HEK293 (cell line): ENCODE measurements at regions not wholly inside any gene's neighbourhood (a gene's known extent, or its start where the extent isn't known, plus 50 kb on each side); places are given as distances from the start of the nearest gene placed in this dataset.

ENCODE experiments used
- ELK4 ChIP-seq: IDR thresholded peaks from 2 replicates; pipeline ENCODE4 v1.6.1; 2011; ENCODE audit warnings: mild to moderate bottlenecking, low read depth, low read length, borderline replicate concordance
- KLF16 ChIP-seq: fragments of 450-650 bp; formaldehyde crosslinking; IDR thresholded peaks from 2 replicates; pipeline ENCODE4 v1.5.1; 2017; ENCODE audit warnings: missing biosample characterization, missing genetic modification characterization
- MYNN ChIP-seq: fragments of 450-650 bp; formaldehyde crosslinking; IDR thresholded peaks from 2 replicates; pipeline ENCODE4 v1.5.1; 2016; ENCODE audit warnings: missing biosample characterization, missing genetic modification characterization, borderline replicate concordance
- PRDM6 ChIP-seq: fragments of 450-650 bp; formaldehyde crosslinking; IDR thresholded peaks from 2 replicates; pipeline ENCODE4 v1.5.1; 2017; ENCODE audit warnings: missing biosample characterization, missing genetic modification characterization
- ZNF214 ChIP-seq: fragments of 450-650 bp; formaldehyde crosslinking; IDR thresholded peaks from 2 replicates; pipeline ENCODE4 v1.5.1; 2017; ENCODE audit warnings: missing biosample characterization, mild to moderate bottlenecking, missing genetic modification characterization, borderline replicate concordance
- ZNF24 ChIP-seq: fragments of 450-650 bp; formaldehyde crosslinking; IDR thresholded peaks from 2 replicates; pipeline ENCODE4 v1.5.1; 2016; ENCODE audit warnings: missing biosample characterization, missing genetic modification characterization
- ZNF311 ChIP-seq: fragments of 450-650 bp; formaldehyde crosslinking; IDR thresholded peaks from 2 replicates; pipeline ENCODE4 v1.5.1; 2017; ENCODE audit warnings: missing biosample characterization, missing genetic modification characterization, borderline replicate concordance
- ZNF335 ChIP-seq: fragments of 450-650 bp; formaldehyde crosslinking; conservative IDR thresholded peaks from 2 replicates; pipeline ENCODE4 v1.5.1; 2016; ENCODE audit warnings: missing biosample characterization, missing genetic modification characterization
- ZNF560 ChIP-seq: fragments of 450-650 bp; formaldehyde crosslinking; IDR thresholded peaks from 2 replicates; pipeline ENCODE4 v1.5.1; 2017; ENCODE audit warnings: missing biosample characterization, missing genetic modification characterization, borderline replicate concordance
- ZNF747 ChIP-seq: fragments of 450-650 bp; formaldehyde crosslinking; IDR thresholded peaks from 2 replicates; pipeline ENCODE4 v1.5.1; 2016; ENCODE audit warnings: missing biosample characterization, missing genetic modification characterization
- TF ChIP-seq, protein P1 (sequence below): fragments of 450-650 bp; formaldehyde crosslinking; IDR thresholded peaks from 2 replicates; pipeline ENCODE4 v1.5.1; 2016; ENCODE audit warnings: missing biosample characterization, missing genetic modification characterization

DNA sequence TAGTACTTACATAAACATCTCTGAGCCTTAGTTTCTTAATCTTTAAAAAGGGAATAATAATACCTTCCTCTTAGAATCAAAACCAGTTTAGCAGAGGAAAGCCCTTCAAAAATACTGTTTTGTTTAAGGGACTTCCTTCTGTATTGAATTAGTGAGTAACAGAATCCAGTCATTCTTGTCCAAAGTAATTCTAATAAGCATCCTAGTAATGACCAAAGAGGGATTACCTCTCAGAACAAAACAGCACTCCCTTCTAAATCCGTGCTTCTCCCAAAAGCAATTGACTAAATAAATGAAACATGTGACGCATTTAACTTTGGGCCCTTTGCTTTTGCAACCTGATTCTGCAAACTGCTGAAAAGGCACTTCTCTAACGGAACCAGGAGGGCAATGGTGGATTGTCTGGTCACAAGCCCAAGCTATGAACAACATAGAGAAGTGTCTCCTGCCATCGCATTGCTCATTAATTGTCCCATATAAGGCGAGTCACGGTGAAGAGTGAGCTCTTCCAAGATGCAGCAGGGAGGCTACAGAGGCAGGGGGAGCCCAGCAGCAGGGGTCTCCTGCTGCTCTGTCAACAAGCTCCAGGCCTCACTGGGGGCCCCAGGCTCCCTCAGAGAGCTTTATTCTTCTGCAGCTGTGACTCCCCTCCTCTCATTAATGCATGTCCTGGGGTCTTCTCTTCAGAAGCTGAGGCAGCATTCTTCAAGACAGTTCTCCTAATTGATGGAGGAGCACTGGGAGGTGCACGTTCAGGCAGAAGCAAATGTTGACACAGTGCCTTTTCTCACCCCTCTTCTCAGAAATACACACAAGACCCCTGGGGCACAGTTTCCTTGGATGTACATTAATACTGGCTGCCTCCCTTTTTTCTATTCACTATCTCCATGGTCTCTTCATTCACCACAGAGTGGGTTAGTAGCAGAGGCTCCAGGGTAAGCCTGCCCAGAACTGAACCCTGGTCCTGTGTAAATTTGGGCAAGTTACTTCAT lies 419.6 kb upstream of the RASGEF1B start:
- TF ChIP-seq, protein P1, sequence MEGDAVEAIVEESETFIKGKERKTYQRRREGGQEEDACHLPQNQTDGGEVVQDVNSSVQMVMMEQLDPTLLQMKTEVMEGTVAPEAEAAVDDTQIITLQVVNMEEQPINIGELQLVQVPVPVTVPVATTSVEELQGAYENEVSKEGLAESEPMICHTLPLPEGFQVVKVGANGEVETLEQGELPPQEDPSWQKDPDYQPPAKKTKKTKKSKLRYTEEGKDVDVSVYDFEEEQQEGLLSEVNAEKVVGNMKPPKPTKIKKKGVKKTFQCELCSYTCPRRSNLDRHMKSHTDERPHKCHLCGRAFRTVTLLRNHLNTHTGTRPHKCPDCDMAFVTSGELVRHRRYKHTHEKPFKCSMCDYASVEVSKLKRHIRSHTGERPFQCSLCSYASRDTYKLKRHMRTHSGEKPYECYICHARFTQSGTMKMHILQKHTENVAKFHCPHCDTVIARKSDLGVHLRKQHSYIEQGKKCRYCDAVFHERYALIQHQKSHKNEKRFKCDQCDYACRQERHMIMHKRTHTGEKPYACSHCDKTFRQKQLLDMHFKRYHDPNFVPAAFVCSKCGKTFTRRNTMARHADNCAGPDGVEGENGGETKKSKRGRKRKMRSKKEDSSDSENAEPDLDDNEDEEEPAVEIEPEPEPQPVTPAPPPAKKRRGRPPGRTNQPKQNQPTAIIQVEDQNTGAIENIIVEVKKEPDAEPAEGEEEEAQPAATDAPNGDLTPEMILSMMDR (tag by site-specific recombination) = no peak
- no peak for TF ChIP-seq ZNF335 (tag by site-specific recombination)
- no peak for TF ChIP-seq ZNF560 (tag by site-specific recombination)
- no peak for TF ChIP-seq ZNF214
- no peak for TF ChIP-seq MYNN (tag by site-specific recombination)
- TF ChIP-seq ZNF747 (tag by site-specific recombination) = no peak
- TF ChIP-seq ZNF24 (tag by site-specific recombination) = no peak
- TF ChIP-seq ZNF311 (tag by site-specific recombination) = no peak
- no peak for TF ChIP-seq KLF16 (tag by site-specific recombination)
- TF ChIP-seq PRDM6 (tag by site-specific recombination) = no peak
- TF ChIP-seq ELK4 = no peak
